KMS-11 (cell line): ENCODE measurements at regions not wholly inside any gene's neighbourhood (a gene's known extent, or its start where the extent isn't known, plus 50 kb on each side); places are given as distances from the start of the nearest gene placed in this dataset.

Source experiments
- H2AFZ ChIP-seq: fragments of 200-600 bp; sonication (generic); 2 replicates; pipeline ENCODE4 v1.6.1; 2016; ENCODE audit warnings: antibody characterized with exemption, mixed run types, low read depth
- H3K27ac ChIP-seq: fragments of 200-600 bp; sonication (generic); 2 replicates; pipeline ENCODE4 v1.6.1; 2016; ENCODE audit warnings: mild to moderate bottlenecking, mixed run types
- H3K27me3 ChIP-seq: fragments of 200-600 bp; sonication (generic); 2 replicates; pipeline ENCODE4 v1.6.1; 2017; ENCODE audit warnings: mild to moderate bottlenecking, low read depth, mixed run types, moderate library complexity; ENCODE audit not compliant: insufficient read depth
- H3K36me3 ChIP-seq: fragments of 200-600 bp; sonication (generic); 2 replicates; pipeline ENCODE4 v1.6.1; 2017; ENCODE audit warnings: mild to moderate bottlenecking, mixed run types; ENCODE audit not compliant: insufficient read depth
- H3K4me1 ChIP-seq: fragments of 200-600 bp; sonication (generic); 2 replicates; pipeline ENCODE4 v1.6.1; 2016; ENCODE audit warnings: mild to moderate bottlenecking, low read depth, mixed run types; ENCODE audit not compliant: poor library complexity, severe bottlenecking
- H3K4me2 ChIP-seq: fragments of 200-600 bp; sonication (generic); 2 replicates; pipeline ENCODE4 v1.7.0; 2016; ENCODE audit warnings: mild to moderate bottlenecking, mixed run types
- H3K4me3 ChIP-seq: fragments of 200-600 bp; sonication (generic); IDR thresholded peaks from 2 replicates; pipeline ENCODE4 v1.6.1; 2017; ENCODE audit warnings: low read depth, low read length, mixed read lengths; ENCODE audit not compliant: insufficient read depth
- H3K79me2 ChIP-seq: fragments of 200-600 bp; sonication (generic); 2 replicates; pipeline ENCODE4 v1.6.1; 2016; ENCODE audit warnings: low read depth, mixed run types; ENCODE audit not compliant: insufficient read depth
- H3K9ac ChIP-seq: fragments of 200-600 bp; sonication (generic); 2 replicates; pipeline ENCODE4 v1.6.1; 2016; ENCODE audit warnings: mild to moderate bottlenecking, mixed run types
- H4K20me1 ChIP-seq: fragments of 200-600 bp; sonication (generic); 2 replicates; pipeline ENCODE4 v1.6.1; 2016; ENCODE audit warnings: mild to moderate bottlenecking, mixed run types; ENCODE audit not compliant: insufficient read depth
- CTCF ChIP-seq: fragments of 200-600 bp; sonication (generic); conservative IDR thresholded peaks from 2 replicates; pipeline ENCODE4 v1.6.1; 2017; ENCODE audit warnings: low read depth, mild to moderate bottlenecking, antibody characterized with exemption, low read length, moderate library complexity, mixed read lengths

GRCh38 chr2:16194530-16194929 lies 254.2 kb downstream of the MYCN start:
- Histone ChIP-seq H3K4me2 (no peak overlapping the region), H3K4me3 (no peak overlapping the region), H3K27ac (no peak overlapping the region), H3K9ac (no peak overlapping the region), H3K4me1 (no peaks in the 10 kb centered on the region), H3K36me3 (no peaks in the 10 kb centered on the region), H3K79me2 (no peaks in the 10 kb centered on the region), H2AFZ (no peak overlapping the region), H3K27me3 (no peaks in the 10 kb centered on the region), H4K20me1 (no peaks in the 10 kb centered on the region)
- no peak for TF ChIP-seq CTCF

- Histone ChIP-seq H3K27me3 (no peaks in the 10 kb centered on the region), H3K4me3 (no peak overlapping the region), H2AFZ (no peak overlapping the region)
Observed at GRCh38 chr2:16194096-16194390, 253.7 kb downstream of the MYCN start.

GRCh38 chr2:16192416-16193216 lies 252.3 kb downstream of the MYCN start:
- no peaks in the 10 kb centered on the region for H3K27me3 ChIP-seq
- no peaks in the 10 kb centered on the region for H4K20me1 ChIP-seq
- H3K4me3 ChIP-seq = no peak overlapping the region
- H3K36me3 ChIP-seq = no peaks in the 10 kb centered on the region
- no peaks in the 10 kb centered on the region for H3K79me2 ChIP-seq
- H3K9ac ChIP-seq = no peak overlapping the region
- no peak overlapping the region for H3K4me2 ChIP-seq
- no peak for TF ChIP-seq CTCF
- H2AFZ ChIP-seq = no peak overlapping the region
- no peaks in the 10 kb centered on the region for H3K4me1 ChIP-seq
- H3K27ac ChIP-seq = no peak overlapping the region

More at GRCh38 chr2:16194096-16194390, 253.7 kb downstream of the MYCN start:
- Histone ChIP-seq H3K4me1 (no peaks in the 10 kb centered on the region), H3K9ac (no peak overlapping the region), H3K4me2 (no peak overlapping the region), H3K36me3 (no peaks in the 10 kb centered on the region), H3K79me2 (no peaks in the 10 kb centered on the region), H4K20me1 (no peaks in the 10 kb centered on the region), H3K27ac (no peak overlapping the region)
- TF ChIP-seq CTCF = no peak

- H3K4me3 ChIP-seq = no peak overlapping the region
- H3K27me3 ChIP-seq = no peaks in the 10 kb centered on the region
- no peak overlapping the region for H2AFZ ChIP-seq
- no peak overlapping the region for H3K4me2 ChIP-seq
- no peaks in the 10 kb centered on the region for H3K36me3 ChIP-seq
- H3K79me2 ChIP-seq = no peaks in the 10 kb centered on the region
- H3K9ac ChIP-seq = no peak overlapping the region
- peaks cover 6% of the 10 kb centered on the region for H3K4me1 ChIP-seq
- H3K27ac ChIP-seq = no peak overlapping the region
- TF ChIP-seq CTCF = no peak
- H4K20me1 ChIP-seq = no peaks in the 10 kb centered on the region
Observed at GRCh38 chr2:16191431-16192200, 251.3 kb downstream of the MYCN start.
